Vagina (tissue), 2 donors: ENCODE measurements at regions not wholly inside any gene's neighbourhood (a gene's known extent, or its start where the extent isn't known, plus 50 kb on each side); places are given as distances from the start of the nearest gene placed in this dataset.

ENCODE experiments used
- CTCF ChIP-seq, 3 experiments: fragments of 450-650 bp in 2 of 3; fragments of 200-600 bp in 1 of 3; sonication (generic) in 1 of 3; IDR thresholded peaks; one replicate each; pipeline ENCODE4 v1.5.1; 2017 to 2019; ENCODE audit warnings: antibody characterized with exemption in 3 of 3, mild to moderate bottlenecking in 2 of 3, moderate library complexity in 2 of 3
- POLR2A ChIP-seq, 2 donors: fragments of 450-650 bp; IDR thresholded peaks; one replicate each; pipeline ENCODE4 v1.6.1; 2017; ENCODE audit warnings: antibody characterized with exemption in 2 of 2, mild to moderate bottlenecking in 2 of 2, moderate library complexity in 2 of 2
- POLR2AphosphoS5 ChIP-seq, 2 donors: sonication (generic); formaldehyde crosslinking; IDR thresholded peaks; one replicate each; pipeline ENCODE4 v1.9.0; 2017; ENCODE audit warnings: antibody characterized with exemption in 2 of 2, mild to moderate bottlenecking in 2 of 2, low read depth in 1 of 2; ENCODE audit not compliant: insufficient read depth in 1 of 2

GRCh38 chr9:14401911-14402310 is 88.0 kb upstream of the NFIB start:
- no peak for TF ChIP-seq CTCF (IDR thresholded peaks at IDR 0.05)
- TF ChIP-seq POLR2AphosphoS5 (IDR thresholded peaks at IDR 0.05; ENCODE audit: insufficient read depth in 1 of 2, low read depth in 1 of 2), result no peak
- TF ChIP-seq POLR2A (IDR thresholded peaks at IDR 0.05), result no peak
